ENCODE measurements at regions not wholly inside any gene's neighbourhood (a gene's known extent, or its start where the extent isn't known, plus 50 kb on each side); places are given as distances from the start of the nearest gene placed in this dataset.
A peak's percentile ranks its signal among the peaks of the same experiment; 100 is the strongest.

GRCh38 chr2:204184226-204184625 is 247.7 kb downstream of the ICOS start:
- no peak for DNase-seq

- no peak for DNase-seq
These were observed 250.9 kb downstream of the ICOS start for GRCh38 chr2:204187229-204188083.

- DNase-seq, result no peak
These were observed 255.0 kb downstream of the ICOS start for GRCh38 chr2:204191574-204191973.

GRCh38 chr2:204195498-204195897 is 258.9 kb downstream of the ICOS start:
- DNase-seq, result no peak

GRCh38 chr2:204197336-204198005 is 260.9 kb downstream of the ICOS start:
- no peak for DNase-seq

- no peak for DNase-seq
These were observed 262.8 kb downstream of the ICOS start for GRCh38 chr2:204199357-204199756.

GRCh38 chr2:204201507-204201906 is 264.9 kb downstream of the ICOS start:
- no peak for DNase-seq

GRCh38 chr2:204202253-204202652 is 265.7 kb downstream of the ICOS start:
- DNase-seq, result peak; percentile 14

GRCh38 chr2:204203704-204204103 is 267.1 kb downstream of the ICOS start:
- no peak for DNase-seq

- DNase-seq, result no peak
These were observed 268.5 kb downstream of the ICOS start for GRCh38 chr2:204205082-204205481.

GRCh38 chr2:204205538-204205937 is 269.0 kb downstream of the ICOS start:
- no peak for DNase-seq

- DNase-seq, result no peak
These were observed 271.3 kb downstream of the ICOS start for GRCh38 chr2:204207866-204208265.

GRCh38 chr2:204213588-204213987 is 277.0 kb downstream of the ICOS start:
- no peak for DNase-seq

- no peak for DNase-seq
These were observed 281.5 kb downstream of the ICOS start for GRCh38 chr2:204218040-204218439.

GRCh38 chr2:204219196-204219595 is 282.6 kb downstream of the ICOS start:
- DNase-seq, result no peak

GRCh38 chr2:204220896-204221295 is 284.3 kb downstream of the ICOS start:
- DNase-seq, result no peak

GRCh38 chr2:204223046-204223445 is 286.5 kb downstream of the ICOS start:
- DNase-seq, result no peak

- no peak for DNase-seq
These were observed 287.0 kb downstream of the ICOS start for GRCh38 chr2:204223544-204223943.

GRCh38 chr2:204225671-204226073 is 289.1 kb downstream of the ICOS start:
- DNase-seq, result no peak

- DNase-seq, result peak; percentile 26
These were observed 289.8 kb downstream of the ICOS start for GRCh38 chr2:204226305-204226880.

- DNase-seq, result no peak
These were observed 291.8 kb downstream of the ICOS start for GRCh38 chr2:204228169-204228886.

- DNase-seq, result no peak
These were observed 297.7 kb downstream of the ICOS start for GRCh38 chr2:204234248-204234647.

- DNase-seq, result no peak
These were observed 298.3 kb downstream of the ICOS start for GRCh38 chr2:204234879-204235278.

Measured in NCI-H774 (cell line).